ENCODE measurements at regions not wholly inside any gene's neighbourhood (a gene's known extent, or its start where the extent isn't known, plus 50 kb on each side); places are given as distances from the start of the nearest gene placed in this dataset.
"Not testable (repeated sequence)": the region's sequence is repeated elsewhere in the genome, so short reads cannot be mapped to it uniquely, and the experiment has no call there.

DNA sequence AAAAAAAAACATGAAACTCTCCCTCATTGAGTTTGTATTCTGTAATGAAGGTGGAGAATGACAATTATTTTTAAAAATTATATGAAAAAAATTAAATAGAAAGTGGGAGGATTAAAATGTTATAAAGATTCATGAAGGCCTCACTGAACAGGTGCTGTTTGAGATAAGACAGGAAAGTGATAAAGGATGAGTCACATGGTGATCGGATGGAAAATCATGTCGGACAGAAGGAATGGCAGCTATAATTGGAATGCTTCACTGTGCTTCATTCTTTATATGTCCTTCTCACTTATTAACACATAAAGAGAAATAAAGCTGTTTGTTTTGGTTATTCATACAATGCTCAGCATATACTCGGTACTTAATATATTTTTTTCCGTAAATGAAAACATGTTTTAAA lies 464.5 kb upstream of the RGMB start:
- DNase-seq (ENCODE audit: low spot score) = no peak

DNA sequence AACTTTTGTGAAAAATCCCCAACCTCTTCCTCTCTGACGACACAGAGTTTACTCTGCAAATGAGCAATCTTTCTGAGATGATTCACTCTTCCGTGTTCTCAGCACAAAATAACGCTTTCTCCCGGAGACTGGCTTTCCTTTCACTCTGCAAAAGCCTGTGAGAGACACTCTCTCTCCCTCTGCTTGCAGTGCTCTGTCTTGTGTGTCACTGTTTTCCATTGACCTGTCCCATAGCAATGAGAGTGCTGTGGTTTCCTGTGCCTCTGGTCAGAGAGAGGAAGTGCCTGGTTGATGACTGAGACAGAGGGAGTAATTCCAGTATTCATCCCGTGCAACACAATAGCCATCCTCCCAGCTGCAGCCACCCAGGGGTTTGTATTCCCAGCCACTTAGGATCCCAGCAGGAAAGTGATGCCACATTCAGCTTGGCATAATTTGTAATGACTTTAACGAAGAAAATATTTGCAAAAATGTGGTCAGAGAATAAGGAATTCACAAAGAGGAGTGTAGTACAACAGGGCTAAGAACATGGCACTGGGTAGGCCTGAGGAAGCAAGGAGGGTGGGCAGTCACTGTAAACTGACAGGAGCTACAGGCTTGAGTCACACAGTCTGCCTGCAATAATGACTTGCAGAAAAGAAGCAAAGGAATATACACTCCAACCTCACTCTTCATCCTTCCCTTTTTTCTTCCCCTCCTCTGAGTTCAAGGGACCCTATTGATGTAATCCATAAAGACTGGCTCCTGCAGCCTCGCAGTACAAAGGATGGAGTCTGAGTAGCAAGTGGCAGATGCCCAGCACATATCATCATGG lies 463.5 kb upstream of the RGMB start:
- DNase-seq (ENCODE audit: low spot score) = peak; percentile 22

DNA sequence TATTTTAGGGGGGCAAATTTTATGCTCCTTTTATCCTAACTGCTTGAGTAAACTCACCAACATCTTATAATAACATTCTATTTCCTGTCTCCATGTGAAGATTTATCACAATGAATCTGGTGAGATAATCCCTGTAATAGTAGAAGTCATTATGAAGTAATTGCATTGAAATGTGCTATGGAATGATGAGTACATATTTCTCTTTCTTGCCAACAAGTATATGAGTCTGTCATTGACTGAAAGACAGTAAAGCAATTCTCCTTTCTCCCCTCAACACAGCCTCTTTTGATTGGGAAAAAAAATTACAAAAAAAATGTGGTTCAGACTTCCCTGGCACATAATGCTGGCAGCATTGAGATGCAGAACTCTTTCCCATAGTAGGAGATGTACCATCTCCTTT lies 459.2 kb upstream of the RGMB start:
- DNase-seq (ENCODE audit: low spot score) = no peak

DNA sequence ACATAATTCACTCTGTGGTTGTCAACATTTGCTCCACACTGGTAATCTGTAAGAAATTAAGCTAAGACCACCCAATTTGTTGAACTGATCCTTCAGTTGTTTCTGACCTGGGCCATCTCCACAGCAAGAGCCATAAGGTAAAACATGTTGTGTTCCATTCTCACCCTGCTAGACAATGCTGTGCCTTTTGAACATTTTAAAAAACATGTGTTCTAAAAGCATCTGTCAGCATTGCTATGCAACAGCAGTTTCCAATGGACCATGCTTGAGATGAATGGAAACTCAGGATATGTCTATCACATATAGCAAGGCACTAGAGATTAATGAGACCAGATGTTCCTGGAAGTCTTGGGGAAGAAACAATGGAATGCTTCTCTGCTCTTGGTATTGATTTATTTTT lies 455.1 kb upstream of the RGMB start:
- no peak for DNase-seq (ENCODE audit: low spot score)

DNA sequence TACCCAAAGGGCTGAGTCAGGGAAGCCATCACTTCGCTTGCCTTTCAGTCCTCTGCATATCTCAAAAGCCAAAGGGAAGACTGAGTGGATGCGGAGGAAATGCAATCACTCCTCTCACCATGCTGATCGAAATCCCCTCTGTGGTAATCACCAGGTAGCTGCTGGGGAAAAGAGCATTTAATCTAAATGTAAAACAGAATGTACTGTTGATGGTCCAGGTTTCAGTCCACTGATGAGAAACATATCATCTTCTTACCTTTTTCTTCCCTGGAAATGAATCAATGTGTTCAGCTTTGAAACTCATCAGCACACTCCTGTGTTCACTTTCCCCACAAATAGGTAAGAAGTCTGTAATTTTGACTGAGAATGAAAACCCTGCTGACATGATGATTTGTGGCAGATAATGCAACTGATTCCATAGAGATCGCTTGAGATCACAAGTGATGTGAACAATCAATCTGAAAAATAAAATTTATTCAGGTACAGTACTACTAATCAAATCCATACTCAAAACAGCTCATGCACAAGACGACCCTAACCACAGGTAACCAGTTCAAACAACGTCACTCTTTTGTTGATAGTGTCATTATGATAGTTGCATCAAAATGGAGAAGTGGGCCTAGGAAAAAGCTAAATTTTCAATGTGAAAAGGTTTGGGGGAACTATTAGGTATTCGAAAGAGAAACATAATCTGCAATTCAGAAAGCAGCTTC lies 454.0 kb upstream of the RGMB start:
- no peak for DNase-seq (ENCODE audit: low spot score)

DNA sequence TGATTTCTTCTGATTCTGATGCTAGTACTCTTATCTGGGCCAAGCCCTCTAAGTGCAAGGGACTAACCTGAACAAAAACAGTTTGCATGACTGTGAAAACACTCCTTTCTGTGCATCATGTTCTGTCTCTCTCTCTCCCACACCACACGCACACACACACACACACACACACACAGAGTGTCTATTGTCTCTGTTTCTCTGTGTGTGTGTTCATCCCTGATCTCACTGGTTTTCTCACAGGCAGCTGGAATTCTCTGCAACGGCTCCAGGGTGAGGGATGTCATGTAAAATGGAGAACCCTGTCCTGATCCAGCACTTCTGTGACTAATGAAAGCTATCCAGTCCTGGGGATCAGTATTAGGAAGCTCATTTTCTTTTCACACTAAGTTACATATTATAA lies 453.1 kb upstream of the RGMB start:
- DNase-seq (ENCODE audit: low spot score) = no peak

DNA sequence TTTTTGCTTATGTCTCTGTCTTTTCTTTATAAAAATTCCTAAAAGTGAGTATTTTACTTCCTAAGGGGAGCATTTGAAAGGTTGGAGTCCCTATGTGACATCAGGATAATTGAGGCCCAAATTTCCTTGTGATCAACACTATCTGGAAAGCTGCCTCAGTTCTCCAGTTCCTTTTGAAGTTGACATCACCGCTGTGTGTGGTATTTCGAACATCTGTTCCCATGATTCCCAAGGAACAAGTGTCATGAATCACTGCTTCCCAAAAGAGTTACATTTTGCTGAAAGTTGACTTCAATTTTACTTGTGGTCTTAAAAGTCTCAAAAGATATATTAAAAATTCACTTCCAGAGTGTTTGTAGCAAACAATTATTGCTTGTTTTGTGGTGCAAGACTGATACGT lies 452.1 kb upstream of the RGMB start:
- no peak for DNase-seq (ENCODE audit: low spot score)

DNA sequence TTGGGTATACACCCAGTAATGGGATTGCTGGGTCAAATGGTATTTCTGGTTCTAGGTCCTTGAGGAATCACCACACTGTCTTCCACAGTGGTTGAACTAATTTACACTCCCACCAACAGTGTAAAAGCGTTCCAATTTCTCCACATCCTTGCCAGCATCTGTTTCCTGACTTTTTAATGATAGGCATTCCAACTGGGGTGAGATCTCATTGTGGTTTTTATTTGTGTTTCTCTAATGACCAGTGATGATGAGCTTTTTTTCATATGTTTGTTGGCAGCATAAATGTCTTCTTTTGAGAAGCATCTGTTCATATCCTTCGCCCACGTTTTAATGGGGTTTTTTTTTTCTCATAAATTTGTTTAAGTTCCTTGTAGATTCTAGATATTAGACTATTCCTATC lies 448.3 kb upstream of the RGMB start:
- not testable (repeated sequence) for DNase-seq (ENCODE audit: low spot score)

DNA sequence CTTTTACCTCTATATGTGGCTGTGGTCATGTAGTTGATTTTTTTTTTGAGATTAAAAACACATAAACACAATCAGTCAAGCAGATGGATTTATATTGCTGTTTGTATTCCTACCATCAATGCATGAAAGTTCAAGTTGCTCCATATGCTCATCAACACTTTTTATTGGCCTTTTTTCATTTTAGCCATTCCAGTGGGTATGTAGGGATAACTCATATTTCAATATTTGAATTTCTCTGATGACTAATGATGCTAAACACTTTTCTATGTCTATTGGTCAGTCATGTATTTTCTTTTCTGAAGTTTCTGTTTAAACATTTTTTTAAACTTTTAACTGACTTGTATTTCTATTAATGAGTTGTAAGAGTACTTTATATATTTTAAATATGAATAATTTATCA lies 445.4 kb upstream of the RGMB start:
- no peak for DNase-seq (ENCODE audit: low spot score)

DNA sequence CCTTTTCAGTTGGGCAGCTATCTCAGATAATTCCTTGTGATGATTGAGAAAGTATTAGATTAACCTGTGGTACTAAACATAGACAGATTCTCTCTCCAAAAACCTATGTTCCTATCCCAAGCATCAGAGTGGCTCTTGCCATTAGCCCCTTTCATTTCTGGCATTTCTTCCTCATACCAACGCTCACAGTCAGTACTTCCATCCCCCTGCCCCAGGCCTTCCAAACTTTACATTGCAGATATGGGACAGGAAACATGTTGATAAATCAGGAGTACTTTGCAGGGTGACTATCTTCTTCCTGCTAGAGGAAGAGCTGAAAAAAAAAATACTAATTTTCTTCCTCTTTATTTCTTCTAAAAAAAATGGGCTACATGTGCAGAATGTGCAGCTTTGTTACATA lies 442.6 kb upstream of the RGMB start:
- no peak for DNase-seq (ENCODE audit: low spot score)

DNA sequence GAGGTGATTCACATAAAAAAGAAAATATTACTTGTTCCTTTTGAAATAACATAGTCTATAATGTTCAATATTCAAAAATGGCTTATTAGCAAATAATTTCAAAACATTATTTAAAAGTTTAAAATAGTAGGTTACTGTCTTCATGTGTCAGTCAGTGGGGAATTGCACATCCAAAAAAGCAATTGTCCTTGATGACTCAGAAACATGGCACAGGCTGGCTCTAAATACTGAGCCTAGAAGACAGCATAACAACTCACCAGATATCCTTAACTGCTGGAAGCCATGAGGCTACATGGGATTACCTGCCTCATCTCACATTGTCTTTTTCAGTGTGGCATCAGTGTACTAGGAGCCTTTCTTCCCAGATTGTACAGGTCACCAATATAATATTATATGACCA lies 439.5 kb upstream of the RGMB start:
- DNase-seq (ENCODE audit: low spot score) = no peak

DNA sequence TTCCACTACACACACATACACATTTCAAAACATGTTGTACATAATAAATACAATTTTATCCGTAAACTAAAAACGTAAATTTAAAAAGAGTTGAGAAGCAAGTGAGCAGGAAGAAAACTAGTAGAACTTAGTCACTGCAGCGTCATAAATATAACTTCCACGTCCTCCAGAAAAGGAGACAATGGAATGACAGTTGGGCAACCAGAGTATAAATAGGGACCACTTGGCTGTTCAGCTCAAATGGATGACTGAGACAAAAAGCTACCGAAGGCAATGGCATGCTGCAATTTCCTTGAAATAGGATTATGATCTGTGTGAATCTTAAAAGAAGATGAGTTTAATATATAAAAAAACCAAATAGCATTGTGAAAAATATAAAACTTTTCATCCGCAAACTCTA lies 438.5 kb upstream of the RGMB start:
- DNase-seq (ENCODE audit: low spot score) = no peak

DNA sequence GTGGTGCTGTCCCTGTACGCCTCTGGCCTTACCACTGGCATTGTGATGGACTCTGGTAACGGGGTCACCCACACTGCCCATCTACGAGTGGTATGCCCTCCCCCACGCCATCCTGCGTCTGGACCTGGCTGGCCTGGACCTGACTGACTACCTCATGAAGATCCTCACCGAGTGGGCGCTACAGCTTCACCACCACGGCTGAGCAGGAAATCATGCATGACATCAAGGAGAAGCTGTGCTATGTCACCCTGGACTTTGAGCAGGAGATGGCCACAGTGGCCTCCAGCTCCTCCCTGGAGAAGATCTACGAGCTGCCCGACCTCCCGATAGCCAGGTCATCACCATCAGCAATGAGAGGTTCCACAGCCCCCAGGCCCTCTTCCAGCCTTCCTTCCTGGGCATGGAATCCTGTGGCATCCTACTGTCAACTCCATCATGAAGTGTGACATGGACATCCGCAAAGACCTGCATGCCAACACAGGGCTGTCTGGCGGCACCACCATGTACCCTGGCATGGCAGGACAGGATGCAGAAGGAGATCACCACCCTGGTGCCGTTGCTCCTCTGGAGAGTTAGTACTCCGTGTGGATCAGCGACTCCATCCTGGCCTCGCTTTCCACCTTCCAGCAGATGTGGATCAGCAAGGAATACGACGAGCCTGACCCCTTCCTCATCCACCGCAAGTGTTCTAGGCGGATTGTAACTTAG lies 434.2 kb upstream of the RGMB start:
- no peak for DNase-seq (ENCODE audit: low spot score)

DNA sequence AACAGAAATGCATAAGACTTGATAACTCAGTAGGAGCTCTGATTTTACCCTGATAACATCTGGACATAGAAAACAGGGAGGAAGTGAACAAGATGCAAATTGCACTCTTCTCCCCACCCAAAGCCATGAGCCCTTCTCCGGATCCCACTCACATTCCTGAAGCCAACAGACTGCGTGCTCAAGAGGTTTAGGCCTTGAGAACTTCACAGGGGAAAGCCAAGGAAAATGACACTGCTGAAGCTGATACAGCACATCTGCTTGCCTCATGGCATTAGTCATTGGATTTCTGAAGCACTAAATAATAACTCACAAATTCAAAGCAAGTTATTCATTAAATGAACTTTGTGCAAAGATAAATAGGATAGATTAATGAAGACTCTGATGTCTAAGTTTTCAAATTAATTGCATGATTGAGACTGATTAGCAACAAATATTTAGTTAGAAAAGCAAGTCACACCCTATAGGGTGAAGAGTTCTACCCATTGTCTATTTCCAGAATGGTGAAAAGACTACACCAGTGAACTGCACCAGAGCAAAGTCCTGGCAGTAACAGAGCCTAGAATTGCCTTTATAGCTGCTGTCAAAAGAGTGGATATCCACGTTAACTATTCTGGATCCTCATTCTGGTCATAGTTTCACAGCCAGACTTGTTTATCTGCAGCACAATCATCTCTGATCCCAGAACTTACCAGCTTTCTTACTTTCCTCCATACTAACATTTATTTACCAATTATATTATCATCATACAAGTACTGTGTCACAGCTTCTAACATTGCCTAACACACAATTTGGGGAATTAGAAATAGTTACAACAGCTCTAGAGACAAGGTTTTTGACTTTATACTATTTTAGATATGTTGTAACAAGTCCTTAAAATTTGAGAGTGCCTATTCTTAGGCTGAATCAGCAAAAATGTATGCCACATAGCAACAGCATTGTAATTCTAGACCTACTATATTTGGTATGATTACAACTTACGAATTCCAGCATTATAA lies 432.1 kb upstream of the RGMB start:
- DNase-seq (ENCODE audit: low spot score) = no peak

DNA sequence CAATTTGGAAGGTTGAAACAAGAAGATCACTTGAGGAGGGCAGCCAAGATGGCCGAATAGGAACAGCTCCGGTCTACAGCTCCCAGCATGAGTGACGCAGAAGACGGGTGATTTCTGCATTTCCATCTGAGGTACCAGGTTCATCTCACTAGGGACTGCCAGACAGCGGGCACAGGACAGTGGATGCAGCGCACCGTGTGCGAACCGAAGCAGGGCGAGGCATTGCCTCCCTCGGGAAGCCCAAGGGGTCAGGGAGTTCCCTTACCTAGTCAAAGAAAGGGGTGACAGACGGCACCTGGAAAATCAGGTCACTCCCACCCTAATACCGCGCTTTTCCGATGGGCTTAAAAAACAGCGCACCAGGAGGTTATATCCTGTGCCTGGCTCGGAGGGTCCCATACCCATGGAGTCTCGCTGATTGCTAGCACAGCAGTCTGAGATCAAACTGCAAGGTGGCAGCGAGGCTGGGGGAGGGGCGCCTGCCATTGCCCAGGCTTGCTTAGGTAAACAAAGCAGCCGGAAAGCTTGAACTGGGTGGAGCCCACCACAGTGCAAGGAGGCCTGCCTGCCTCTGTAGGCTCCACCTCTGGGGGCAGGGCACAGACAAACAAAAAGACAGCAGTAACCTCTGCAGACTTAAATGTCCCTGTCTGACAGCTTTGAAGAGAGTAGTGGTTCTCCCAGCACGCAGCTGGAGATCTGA lies 430.4 kb upstream of the RGMB start:
- not testable (repeated sequence) for DNase-seq (ENCODE audit: low spot score)

DNA sequence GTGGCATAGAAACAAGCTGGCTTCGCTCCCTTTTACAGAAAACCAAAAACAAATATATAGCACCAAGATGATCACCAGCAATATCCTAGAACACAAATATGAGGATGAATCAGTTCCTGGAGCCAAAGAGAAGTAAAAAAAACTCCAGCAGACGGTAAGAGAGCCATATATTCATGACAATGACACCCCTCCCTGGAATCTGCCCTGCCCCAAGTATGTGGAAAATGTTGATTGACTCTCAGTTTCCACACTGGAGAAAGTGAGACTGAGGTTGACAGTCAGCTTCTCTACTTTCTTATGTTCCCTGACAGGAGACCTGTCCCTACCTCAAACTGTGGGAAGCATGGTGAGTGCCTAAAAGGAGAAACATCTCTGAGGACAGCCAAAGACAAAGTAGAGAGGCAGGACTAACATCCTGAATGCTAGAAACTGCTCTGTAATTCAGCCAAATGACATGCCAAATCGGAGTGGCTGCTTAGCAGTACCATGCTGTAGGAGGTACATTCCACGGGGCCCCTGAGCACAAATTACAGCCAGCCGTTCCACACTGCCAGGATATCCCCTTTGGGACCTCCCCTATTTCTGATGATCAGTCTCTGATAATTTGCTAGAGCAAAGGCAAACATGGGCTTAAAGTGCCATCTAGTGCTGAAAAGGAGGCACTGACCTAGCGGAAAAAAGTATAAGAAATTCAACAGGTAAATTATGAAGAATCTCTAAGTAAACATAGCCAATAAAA lies 424.0 kb upstream of the RGMB start:
- no peak for DNase-seq (ENCODE audit: low spot score)

DNA sequence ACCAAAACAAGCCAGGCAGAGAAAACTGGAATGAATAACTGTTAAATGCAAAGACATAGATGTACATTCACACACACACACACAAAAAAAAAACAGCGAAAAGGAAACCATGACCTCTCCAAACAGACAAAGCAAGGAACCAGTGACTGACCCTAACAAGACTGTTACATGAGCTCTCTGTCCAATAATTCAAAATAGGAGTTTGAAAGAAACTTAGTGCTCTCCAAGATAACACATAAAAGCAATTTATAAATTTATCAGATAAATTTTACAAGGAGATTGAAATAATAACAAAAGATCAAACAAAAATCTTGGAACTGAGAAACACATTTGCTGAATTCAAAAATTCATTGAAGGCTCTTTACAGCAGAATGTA lies 423.5 kb upstream of the RGMB start:
- no peak for DNase-seq (ENCODE audit: low spot score)

DNA sequence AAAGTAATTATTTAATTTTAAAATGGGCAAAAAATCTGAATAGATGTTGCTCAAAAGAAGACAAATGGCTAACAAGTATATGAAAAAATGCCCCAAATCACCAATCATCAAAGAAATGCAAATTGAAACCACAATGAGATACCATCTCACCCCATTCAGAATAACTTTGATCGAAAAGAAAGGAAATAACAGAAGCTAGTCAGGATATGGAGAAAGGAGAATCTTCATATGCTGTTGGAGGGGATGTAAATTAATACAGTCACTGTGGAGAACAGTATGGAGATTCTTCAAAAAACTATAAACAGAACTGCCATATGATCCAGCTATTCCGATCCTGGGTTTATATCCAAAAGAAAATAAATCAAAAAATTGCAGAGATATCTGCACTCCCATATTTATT lies 418.5 kb upstream of the RGMB start:
- no peak for DNase-seq (ENCODE audit: low spot score)

DNA sequence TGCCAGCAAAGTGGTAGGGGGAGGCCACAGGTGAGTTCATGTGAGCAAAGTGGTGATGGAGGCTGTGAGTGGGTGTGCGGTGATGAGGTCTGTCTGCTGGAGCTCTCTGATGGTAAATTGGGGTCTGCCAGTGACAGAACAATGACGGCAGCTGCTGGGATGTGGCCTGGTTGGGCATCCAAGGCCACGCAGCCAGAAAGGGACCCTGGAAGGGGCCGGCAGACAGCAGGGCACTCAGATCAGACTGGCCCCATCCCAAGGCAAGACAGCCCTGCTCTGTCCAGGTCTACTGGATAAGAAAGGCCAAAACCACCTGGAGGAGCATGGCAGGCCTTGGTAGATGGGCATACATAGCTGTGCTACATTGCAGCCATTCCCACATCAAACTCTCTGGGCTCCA lies 412.9 kb upstream of the RGMB start:
- DNase-seq (ENCODE audit: low spot score) = no peak

DNA sequence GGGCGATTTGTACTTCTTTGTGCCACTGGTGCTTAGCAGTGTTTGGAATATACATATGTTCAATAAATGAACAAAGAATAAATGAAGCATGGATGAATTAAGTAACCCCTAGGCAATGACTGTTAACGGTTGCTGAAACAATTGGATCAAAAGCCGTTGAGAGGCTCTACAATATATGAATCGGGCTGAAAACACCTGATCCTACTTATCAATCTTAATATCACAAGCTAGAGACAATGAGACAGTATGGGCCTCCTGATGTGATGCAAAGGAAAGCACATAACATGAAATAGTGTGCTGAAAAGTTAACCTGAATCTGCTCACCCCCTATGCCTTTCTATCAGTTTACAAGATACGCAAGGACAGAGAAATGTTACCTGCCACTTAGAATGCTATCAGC lies 410.3 kb upstream of the RGMB start:
- no peak for DNase-seq (ENCODE audit: low spot score)

DNA sequence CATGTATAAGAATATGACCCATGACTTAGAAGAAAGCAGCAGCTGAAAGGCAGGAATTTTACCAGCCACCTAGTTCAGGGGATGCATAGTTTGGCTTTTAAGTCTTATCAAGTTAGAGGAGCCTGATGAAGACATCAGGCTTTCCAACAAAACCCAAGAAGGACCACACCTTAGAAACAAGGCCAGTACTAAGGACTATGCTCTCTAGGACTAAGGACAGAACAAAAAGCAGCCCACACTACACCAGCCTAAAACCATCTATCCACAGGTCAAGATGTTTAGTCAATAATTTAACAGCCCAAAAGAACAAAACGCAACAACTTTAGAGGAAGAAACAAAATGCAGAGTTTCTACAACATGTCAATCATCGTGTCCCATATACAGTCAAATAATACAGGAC lies 408.9 kb upstream of the RGMB start:
- no peak for DNase-seq (ENCODE audit: low spot score)
